ENCODE measurements at regions not wholly inside any gene's neighbourhood (a gene's known extent, or its start where the extent isn't known, plus 50 kb on each side); places are given as distances from the start of the nearest gene placed in this dataset.
"Not testable (repeated sequence)": the region's sequence is repeated elsewhere in the genome, so short reads cannot be mapped to it uniquely, and the experiment has no call there.

DNA sequence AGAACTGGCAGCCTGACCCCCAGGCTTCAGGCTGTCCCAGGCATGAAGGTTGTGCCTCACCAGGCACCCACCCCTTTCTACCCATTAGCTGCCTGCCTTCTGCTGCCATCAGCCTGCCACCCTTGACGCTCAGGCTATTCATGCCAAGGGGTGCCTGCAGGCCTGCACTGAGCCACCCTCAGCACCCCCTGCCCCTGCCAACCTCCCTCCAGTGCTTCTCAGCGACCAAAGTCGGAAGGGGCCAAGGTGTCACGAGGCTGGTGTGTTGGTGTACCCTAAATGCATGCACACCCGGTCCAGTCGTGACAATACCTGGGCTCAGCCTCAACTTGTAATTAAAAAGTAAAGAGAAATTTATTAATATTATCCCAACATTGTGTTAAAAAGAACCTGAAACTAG, 422.7 kb downstream of the ARL4A start:
- intact Hi-C loops (cut with DNase I): no loop called here
- 96 to 97% methylated on average over 6 of the region's 6 CpGs for WGBS, 2 donors
- DNase-seq: no peak
- TF ChIP-seq POLR2AphosphoS5 (IDR thresholded peaks at IDR 0.05): no peak
- no peak for TF ChIP-seq EP300 (IDR thresholded peaks at IDR 0.05)
- no peak for TF ChIP-seq POLR2A (IDR thresholded peaks at IDR 0.05)
- TF ChIP-seq, protein P1, sequence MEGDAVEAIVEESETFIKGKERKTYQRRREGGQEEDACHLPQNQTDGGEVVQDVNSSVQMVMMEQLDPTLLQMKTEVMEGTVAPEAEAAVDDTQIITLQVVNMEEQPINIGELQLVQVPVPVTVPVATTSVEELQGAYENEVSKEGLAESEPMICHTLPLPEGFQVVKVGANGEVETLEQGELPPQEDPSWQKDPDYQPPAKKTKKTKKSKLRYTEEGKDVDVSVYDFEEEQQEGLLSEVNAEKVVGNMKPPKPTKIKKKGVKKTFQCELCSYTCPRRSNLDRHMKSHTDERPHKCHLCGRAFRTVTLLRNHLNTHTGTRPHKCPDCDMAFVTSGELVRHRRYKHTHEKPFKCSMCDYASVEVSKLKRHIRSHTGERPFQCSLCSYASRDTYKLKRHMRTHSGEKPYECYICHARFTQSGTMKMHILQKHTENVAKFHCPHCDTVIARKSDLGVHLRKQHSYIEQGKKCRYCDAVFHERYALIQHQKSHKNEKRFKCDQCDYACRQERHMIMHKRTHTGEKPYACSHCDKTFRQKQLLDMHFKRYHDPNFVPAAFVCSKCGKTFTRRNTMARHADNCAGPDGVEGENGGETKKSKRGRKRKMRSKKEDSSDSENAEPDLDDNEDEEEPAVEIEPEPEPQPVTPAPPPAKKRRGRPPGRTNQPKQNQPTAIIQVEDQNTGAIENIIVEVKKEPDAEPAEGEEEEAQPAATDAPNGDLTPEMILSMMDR (IDR thresholded peaks at IDR 0.05): no peak
- Histone ChIP-seq H3K4me1 (no peaks in the 10 kb centered on the region), H3K4me3 (no peak overlapping the region), H3K9me3 (no peaks in the 10 kb centered on the region), H3K27me3 (no peaks in the 10 kb centered on the region), H3K36me3 (no peaks in the 10 kb centered on the region), H3K27ac (no peak overlapping the region)

DNA sequence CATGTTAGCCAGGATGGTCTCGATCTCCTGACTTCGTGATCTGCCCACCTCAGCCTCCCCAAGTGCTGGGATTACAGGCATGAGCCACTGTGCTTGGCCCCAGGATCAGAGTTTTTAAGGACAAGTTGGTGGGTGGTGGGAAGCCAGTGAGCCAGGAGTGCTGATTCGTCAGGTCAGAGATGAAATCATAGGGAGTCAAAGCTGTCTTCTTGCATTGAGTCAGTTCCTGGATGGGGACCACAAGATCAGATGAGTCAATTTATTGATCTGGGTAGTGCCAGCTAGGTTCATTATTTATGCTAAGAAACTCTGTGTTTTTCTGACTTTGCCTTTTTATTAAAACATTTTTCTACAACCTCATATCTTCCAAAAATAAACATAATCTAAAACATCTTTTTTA, 423.8 kb downstream of the ARL4A start:
- intact Hi-C loops (cut with DNase I): no loop called here
- 56 to 60% methylated on average over 3 of the region's 3 CpGs for WGBS, 2 donors
- Histone ChIP-seq H3K4me1 (no peaks in the 10 kb centered on the region), H3K36me3 (no peaks in the 10 kb centered on the region), H3K4me3 (no peak overlapping the region), H3K9me3 (no peaks in the 10 kb centered on the region), H3K27ac (no peak overlapping the region), H3K27me3 (no peaks in the 10 kb centered on the region)
- no peak for TF ChIP-seq POLR2AphosphoS5 (IDR thresholded peaks at IDR 0.05)
- no peak for DNase-seq

DNA sequence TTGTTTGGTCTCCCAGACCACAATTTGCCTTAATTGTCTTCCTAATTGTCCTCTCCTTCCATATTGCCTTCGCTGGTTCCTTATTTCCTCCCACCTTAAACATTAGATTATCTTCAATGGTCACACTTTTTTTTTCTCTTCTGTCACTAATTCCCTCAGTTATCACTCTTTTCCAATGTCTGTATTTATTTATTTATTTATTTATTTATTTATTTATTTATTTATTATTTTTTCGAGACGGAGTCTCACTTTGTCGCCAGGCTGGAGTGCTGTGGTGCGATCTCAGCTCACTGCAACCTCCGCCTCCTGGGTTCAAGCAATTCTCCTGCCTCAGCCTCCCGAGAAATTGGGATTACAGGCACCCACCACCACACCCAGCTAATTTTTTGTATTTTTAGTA, 426.8 kb downstream of the ARL4A start:
- H3K4me3 ChIP-seq; H3K9me3 ChIP-seq; H3K4me1 ChIP-seq; H3K36me3 ChIP-seq; H3K27ac ChIP-seq; DNase-seq; intact Hi-C loops (cut with DNase I); H3K27me3 ChIP-seq: not testable (repeated sequence)
- 94% methylated on average over 7 of the region's 7 CpGs for WGBS, 2 donors

DNA sequence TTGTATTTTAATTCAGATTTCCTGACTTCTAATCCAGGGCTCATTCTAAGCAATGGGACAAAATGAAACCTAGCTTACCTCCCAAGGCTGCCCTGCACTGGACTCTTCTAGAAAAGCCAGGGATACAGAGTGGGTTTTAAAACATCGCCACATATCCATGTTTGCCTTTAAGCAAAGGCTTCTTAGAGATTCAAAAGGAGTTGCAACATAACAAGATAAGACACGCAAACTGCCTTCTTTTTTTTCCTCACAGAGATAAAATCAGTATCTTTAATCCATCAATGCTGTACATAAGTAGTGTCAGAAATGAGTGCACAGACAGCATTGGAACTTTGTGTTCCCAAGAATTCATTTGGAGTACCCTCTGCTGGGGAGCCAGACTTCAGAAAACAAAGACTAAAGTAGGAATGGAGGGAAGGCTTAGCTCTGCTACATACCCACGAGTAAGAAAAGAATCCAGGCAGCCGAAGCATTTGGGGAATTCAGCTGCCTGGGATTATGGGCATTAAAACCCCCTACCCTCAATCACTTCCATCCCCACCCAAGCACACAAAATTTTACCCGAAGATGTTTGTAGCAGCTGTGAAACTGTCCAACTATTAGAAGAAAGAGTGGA, 427.8 kb downstream of the ARL4A start:
- intact Hi-C loops (cut with DNase I): no loop called here
- Histone ChIP-seq H3K4me3 (no peak overlapping the region), H3K27ac (no peak overlapping the region), H3K4me1 (no peaks in the 10 kb centered on the region), H3K27me3 (no peaks in the 10 kb centered on the region), H3K36me3 (no peaks in the 10 kb centered on the region), H3K9me3 (no peaks in the 10 kb centered on the region)
- DNase-seq: no peak
- TF ChIP-seq, protein P1 (IDR thresholded peaks at IDR 0.05): no peak
- no peak for TF ChIP-seq POLR2A (IDR thresholded peaks at IDR 0.05)
- no peak for TF ChIP-seq EP300 (IDR thresholded peaks at IDR 0.05)
- TF ChIP-seq POLR2AphosphoS5 (IDR thresholded peaks at IDR 0.05): no peak
- WGBS, 2 donors: 71 to 73% methylated on average over 5 of the region's 5 CpGs

DNA sequence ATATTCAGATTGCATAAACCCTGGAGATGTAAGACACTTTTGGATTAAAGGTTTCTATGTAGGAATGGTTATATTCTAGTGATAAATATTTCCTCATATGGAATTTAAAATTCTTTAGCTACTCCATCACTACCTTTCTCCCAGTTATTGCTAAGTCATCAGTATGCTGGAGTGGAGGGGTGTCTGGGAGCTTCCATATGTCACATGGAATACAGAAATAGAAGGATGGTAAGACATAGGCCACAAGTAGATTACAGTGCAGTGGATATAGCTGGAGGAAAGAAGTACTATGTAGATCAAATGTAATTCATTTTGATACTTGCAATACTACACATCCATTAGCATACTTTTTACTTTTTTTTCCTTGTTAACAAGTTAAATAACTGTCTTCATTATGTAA, 428.4 kb downstream of the ARL4A start:
- H3K4me1 ChIP-seq: no peaks in the 10 kb centered on the region
- H3K27ac ChIP-seq: no peak overlapping the region
- no peaks in the 10 kb centered on the region for H3K36me3 ChIP-seq
- H3K9me3 ChIP-seq: no peaks in the 10 kb centered on the region
- DNase-seq: no peak
- H3K27me3 ChIP-seq: no peaks in the 10 kb centered on the region
- TF ChIP-seq POLR2AphosphoS5 (IDR thresholded peaks at IDR 0.05) (no peak), EP300 (IDR thresholded peaks at IDR 0.05) (no peak), POLR2A (IDR thresholded peaks at IDR 0.05) (no peak)
- TF ChIP-seq, protein P1 (IDR thresholded peaks at IDR 0.05): no peak
- H3K4me3 ChIP-seq: no peak overlapping the region
- intact Hi-C loops (cut with DNase I): no loop called here

DNA sequence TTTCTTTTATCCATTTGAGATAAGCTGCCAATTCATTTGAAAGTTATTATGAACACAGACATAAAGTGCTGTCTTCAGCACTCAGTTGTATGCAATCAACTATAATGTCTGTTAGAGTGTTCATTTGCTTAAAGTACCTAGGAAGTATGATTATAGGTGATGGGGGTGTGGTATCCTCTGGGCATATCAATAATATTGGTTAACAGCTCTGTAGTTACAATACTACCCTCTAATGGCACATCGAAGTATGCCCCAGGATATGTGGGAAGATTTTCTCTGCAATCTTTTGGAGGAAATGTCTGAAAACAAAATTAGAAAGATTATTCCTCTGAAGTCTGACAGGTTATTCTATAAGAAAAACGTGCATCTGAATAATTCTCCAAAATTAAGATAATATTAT, 429.7 kb downstream of the ARL4A start:
- Histone ChIP-seq H3K4me1 (no peaks in the 10 kb centered on the region), H3K36me3 (no peaks in the 10 kb centered on the region), H3K9me3 (no peaks in the 10 kb centered on the region), H3K4me3 (no peak overlapping the region), H3K27ac (no peak overlapping the region), H3K27me3 (no peaks in the 10 kb centered on the region)
- DNase-seq: no peak
- intact Hi-C loops (cut with DNase I): no loop called here
- TF ChIP-seq POLR2A (IDR thresholded peaks at IDR 0.05) (no peak), POLR2AphosphoS5 (IDR thresholded peaks at IDR 0.05) (no peak), EP300 (IDR thresholded peaks at IDR 0.05) (no peak)
- TF ChIP-seq, protein P1 (IDR thresholded peaks at IDR 0.05): peak in 1 of 4 experiments; percentile 16
- WGBS, 2 donors: 9 to 45% methylated on average over 2 of the region's 2 CpGs

Data from sigmoid colon (tissue), 6 donors.